Neural cell (in vitro differentiated cells): ENCODE measurements at regions not wholly inside any gene's neighbourhood (a gene's known extent, or its start where the extent isn't known, plus 50 kb on each side); places are given as distances from the start of the nearest gene placed in this dataset.

Experiments used
- H2AFZ ChIP-seq: fragments of 200-600, 300-800 bp; sonication (generic), shearing (Covaris generic); 2 replicates; pipeline ENCODE4 v1.6.0; 2014; ENCODE audit warnings: low read depth, mild to moderate bottlenecking, antibody characterized with exemption, low read length, moderate library complexity
- H3F3A ChIP-seq: fragments of 200-600 bp; shearing (Covaris generic); 2 replicates; pipeline ENCODE4 v1.6.1; 2016; ENCODE audit warnings: mild to moderate bottlenecking, moderate library complexity, mixed read lengths, antibody characterized with exemption, low read length; ENCODE audit not compliant: insufficient read depth, poor library complexity, severe bottlenecking
- H3K27ac ChIP-seq: fragments of 200-600, 300-800 bp; sonication (generic), shearing (Covaris generic); 2 replicates; pipeline ENCODE4 v1.5.1; 2014; ENCODE audit warnings: mild to moderate bottlenecking, low read length, moderate library complexity
- H3K27me3 ChIP-seq: fragments of 300-800, 200-600 bp; sonication (generic), shearing (Covaris generic); 2 replicates; pipeline ENCODE4 v1.6.0; 2014; ENCODE audit warnings: mild to moderate bottlenecking, low read depth, low read length, moderate library complexity; ENCODE audit not compliant: insufficient read depth
- H3K36me3 ChIP-seq: fragments of 300-800, 200-600 bp; sonication (generic), shearing (Covaris generic); 2 replicates; pipeline ENCODE4 v1.5.1; 2014; ENCODE audit warnings: mild to moderate bottlenecking, antibody characterized with exemption, low read length, moderate library complexity; ENCODE audit not compliant: insufficient read depth
- H3K4me2 ChIP-seq: fragments of 300-800, 200-600 bp; sonication (generic), shearing (Covaris generic); 2 replicates; pipeline ENCODE4 v1.6.0; 2014; ENCODE audit warnings: mild to moderate bottlenecking, low read length
- H3K4me3 ChIP-seq: fragments of 300-800, 200-600 bp; sonication (generic), shearing (Covaris generic); 2 replicates; pipeline ENCODE4 v1.5.1; 2014; ENCODE audit warnings: mild to moderate bottlenecking, low read length, moderate library complexity
- H3K79me2 ChIP-seq: fragments of 200-600 bp; shearing (Covaris generic); replicated peaks from 2 replicates; pipeline ENCODE4 v1.6.0; 2014; ENCODE audit warnings: mild to moderate bottlenecking, low read length, moderate library complexity; ENCODE audit not compliant: insufficient read depth
- H3K9ac ChIP-seq: fragments of 300-800, 200-600 bp; sonication (generic), shearing (Covaris generic); 2 replicates; pipeline ENCODE4 v1.6.1; 2016; ENCODE audit warnings: mild to moderate bottlenecking, low read length, mixed read lengths
- H3K9me2 ChIP-seq: fragments of 200-600 bp; shearing (Covaris generic); 2 replicates; pipeline ENCODE4 v1.6.1; 2016; ENCODE audit warnings: mild to moderate bottlenecking, low read length, mixed read lengths; ENCODE audit not compliant: insufficient read depth
- H3K9me3 ChIP-seq: fragments of 200-600, 300-800 bp; sonication (generic), shearing (Covaris generic); 2 replicates; pipeline ENCODE4 v1.6.1; 2016; ENCODE audit warnings: mild to moderate bottlenecking, mixed run types, low read length, moderate library complexity, mixed read lengths
- H4K20me1 ChIP-seq: fragments of 200-600 bp; shearing (Covaris generic); 2 replicates; pipeline ENCODE4 v1.6.1; 2016; ENCODE audit warnings: mild to moderate bottlenecking, mixed run types; ENCODE audit not compliant: insufficient read depth
- EP300 ChIP-seq: fragments of 450-650 bp; conservative IDR thresholded peaks from 2 replicates; pipeline ENCODE4 v1.6.1; 2014; ENCODE audit warnings: antibody characterized with exemption, mild to moderate bottlenecking, moderate library complexity; ENCODE audit not compliant: poor library complexity, severe bottlenecking
- EZH2 ChIP-seq: fragments of 200-600, 300-800 bp; shearing (Covaris generic), sonication (generic); IDR thresholded peaks from 2 replicates; pipeline ENCODE4 v1.6.1; 2014; ENCODE audit warnings: antibody characterized with exemption, low read length, borderline replicate concordance, mild to moderate bottlenecking; ENCODE audit not compliant: insufficient read depth, poor library complexity, severe bottlenecking
- MXI1 ChIP-seq: fragments of 450-650 bp; conservative IDR thresholded peaks from 2 replicates; pipeline ENCODE4 v1.6.1; 2014; ENCODE audit warnings: antibody characterized with exemption, mild to moderate bottlenecking; ENCODE audit not compliant: poor library complexity, severe bottlenecking
- POLR2AphosphoS5 ChIP-seq: IDR thresholded peaks from 2 replicates; pipeline ENCODE4 v1.6.1; 2012
- RAD21 ChIP-seq: fragments of 450-650 bp; conservative IDR thresholded peaks from 2 replicates; pipeline ENCODE4 v1.6.1; 2014; ENCODE audit warnings: antibody characterized with exemption, mild to moderate bottlenecking, moderate library complexity
- SMC3 ChIP-seq: fragments of 450-650 bp; conservative IDR thresholded peaks from 2 replicates; pipeline ENCODE4 v1.6.1; 2014; ENCODE audit warnings: antibody characterized with exemption, mild to moderate bottlenecking, moderate library complexity; ENCODE audit not compliant: poor library complexity
- TAF1 ChIP-seq: IDR thresholded peaks from 2 replicates; pipeline ENCODE4 v1.6.1; 2012; ENCODE audit warnings: low read depth
- TF ChIP-seq, protein P1 (sequence below): fragments of 450-650 bp; IDR thresholded peaks from 2 replicates; pipeline ENCODE4 v1.5.1; 2014; ENCODE audit warnings: antibody characterized with exemption, mild to moderate bottlenecking, moderate library complexity; ENCODE audit not compliant: poor library complexity, severe bottlenecking
- TF ChIP-seq, protein P2 (sequence below): IDR thresholded peaks from 2 replicates; pipeline ENCODE4 v1.6.1; 2012; ENCODE audit warnings: borderline replicate concordance

DNA sequence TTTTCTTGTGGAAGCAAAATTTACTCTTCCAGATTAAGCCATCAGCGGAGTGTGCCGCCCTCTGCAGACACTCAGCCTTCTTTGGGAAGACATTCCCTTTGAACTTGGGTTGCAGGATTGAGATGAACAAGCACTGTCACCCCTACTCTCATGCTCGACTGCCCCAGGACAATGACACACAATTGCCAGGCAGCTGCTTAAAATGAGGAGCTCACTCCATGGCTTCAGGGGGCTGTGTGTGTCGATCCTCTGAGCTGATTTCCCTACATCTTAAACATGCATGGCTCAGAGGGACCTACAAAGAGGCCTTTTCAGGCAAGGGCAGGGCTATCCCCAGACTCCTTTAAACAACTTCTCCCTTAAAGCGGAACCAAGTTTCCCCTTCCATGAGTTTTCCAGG lies 107.5 kb upstream of the MBNL2 start:
- no peaks in the 10 kb centered on the region for H3K9me3 ChIP-seq
- no peak overlapping the region for H3K27ac ChIP-seq
- H3K9me2 ChIP-seq, result no peaks in the 10 kb centered on the region
- no peaks in the 10 kb centered on the region for H3K79me2 ChIP-seq
- TF ChIP-seq EP300, result no peak
- no peak for TF ChIP-seq MXI1
- TF ChIP-seq TAF1, result no peak
- no peak for TF ChIP-seq EZH2
- TF ChIP-seq SMC3, result no peak
- TF ChIP-seq, protein P1, sequence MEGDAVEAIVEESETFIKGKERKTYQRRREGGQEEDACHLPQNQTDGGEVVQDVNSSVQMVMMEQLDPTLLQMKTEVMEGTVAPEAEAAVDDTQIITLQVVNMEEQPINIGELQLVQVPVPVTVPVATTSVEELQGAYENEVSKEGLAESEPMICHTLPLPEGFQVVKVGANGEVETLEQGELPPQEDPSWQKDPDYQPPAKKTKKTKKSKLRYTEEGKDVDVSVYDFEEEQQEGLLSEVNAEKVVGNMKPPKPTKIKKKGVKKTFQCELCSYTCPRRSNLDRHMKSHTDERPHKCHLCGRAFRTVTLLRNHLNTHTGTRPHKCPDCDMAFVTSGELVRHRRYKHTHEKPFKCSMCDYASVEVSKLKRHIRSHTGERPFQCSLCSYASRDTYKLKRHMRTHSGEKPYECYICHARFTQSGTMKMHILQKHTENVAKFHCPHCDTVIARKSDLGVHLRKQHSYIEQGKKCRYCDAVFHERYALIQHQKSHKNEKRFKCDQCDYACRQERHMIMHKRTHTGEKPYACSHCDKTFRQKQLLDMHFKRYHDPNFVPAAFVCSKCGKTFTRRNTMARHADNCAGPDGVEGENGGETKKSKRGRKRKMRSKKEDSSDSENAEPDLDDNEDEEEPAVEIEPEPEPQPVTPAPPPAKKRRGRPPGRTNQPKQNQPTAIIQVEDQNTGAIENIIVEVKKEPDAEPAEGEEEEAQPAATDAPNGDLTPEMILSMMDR, result no peak
- TF ChIP-seq, protein P2, sequence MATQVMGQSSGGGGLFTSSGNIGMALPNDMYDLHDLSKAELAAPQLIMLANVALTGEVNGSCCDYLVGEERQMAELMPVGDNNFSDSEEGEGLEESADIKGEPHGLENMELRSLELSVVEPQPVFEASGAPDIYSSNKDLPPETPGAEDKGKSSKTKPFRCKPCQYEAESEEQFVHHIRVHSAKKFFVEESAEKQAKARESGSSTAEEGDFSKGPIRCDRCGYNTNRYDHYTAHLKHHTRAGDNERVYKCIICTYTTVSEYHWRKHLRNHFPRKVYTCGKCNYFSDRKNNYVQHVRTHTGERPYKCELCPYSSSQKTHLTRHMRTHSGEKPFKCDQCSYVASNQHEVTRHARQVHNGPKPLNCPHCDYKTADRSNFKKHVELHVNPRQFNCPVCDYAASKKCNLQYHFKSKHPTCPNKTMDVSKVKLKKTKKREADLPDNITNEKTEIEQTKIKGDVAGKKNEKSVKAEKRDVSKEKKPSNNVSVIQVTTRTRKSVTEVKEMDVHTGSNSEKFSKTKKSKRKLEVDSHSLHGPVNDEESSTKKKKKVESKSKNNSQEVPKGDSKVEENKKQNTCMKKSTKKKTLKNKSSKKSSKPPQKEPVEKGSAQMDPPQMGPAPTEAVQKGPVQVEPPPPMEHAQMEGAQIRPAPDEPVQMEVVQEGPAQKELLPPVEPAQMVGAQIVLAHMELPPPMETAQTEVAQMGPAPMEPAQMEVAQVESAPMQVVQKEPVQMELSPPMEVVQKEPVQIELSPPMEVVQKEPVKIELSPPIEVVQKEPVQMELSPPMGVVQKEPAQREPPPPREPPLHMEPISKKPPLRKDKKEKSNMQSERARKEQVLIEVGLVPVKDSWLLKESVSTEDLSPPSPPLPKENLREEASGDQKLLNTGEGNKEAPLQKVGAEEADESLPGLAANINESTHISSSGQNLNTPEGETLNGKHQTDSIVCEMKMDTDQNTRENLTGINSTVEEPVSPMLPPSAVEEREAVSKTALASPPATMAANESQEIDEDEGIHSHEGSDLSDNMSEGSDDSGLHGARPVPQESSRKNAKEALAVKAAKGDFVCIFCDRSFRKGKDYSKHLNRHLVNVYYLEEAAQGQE, result no peak
- no peak for TF ChIP-seq POLR2AphosphoS5
- TF ChIP-seq RAD21, result no peak
- H3K4me3 ChIP-seq, result no peak overlapping the region
- no peak overlapping the region for H3K4me2 ChIP-seq
- no peak overlapping the region for H3K9ac ChIP-seq
- no peaks in the 10 kb centered on the region for H3K36me3 ChIP-seq
- no peaks in the 10 kb centered on the region for H3F3A ChIP-seq
- H4K20me1 ChIP-seq, result no peaks in the 10 kb centered on the region
- no peak overlapping the region for H2AFZ ChIP-seq
- H3K27me3 ChIP-seq, result no peaks in the 10 kb centered on the region

DNA sequence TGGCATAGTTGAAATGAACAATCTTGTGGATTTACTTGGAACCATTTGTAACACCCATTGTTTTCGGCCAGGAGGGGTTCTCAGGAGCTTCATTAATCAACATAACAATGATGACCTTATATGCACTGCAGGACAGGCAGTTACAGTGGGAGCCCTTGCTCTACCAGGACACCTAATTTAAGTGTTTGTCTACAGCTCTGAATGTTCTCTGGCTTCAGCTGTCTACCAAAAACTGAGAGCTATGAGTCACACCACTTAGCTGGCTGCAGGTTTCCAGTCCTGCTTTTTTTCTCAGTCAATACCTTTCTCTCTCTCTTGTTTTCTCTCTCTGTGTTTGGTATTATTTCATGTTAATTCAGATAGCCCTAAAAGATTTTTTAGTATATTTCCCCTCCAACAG lies 105.4 kb upstream of the MBNL2 start:
- H3K79me2 ChIP-seq, result no peaks in the 10 kb centered on the region
- H3K27ac ChIP-seq, result no peak overlapping the region
- H3K36me3 ChIP-seq, result no peaks in the 10 kb centered on the region
- no peaks in the 10 kb centered on the region for H3F3A ChIP-seq
- H3K27me3 ChIP-seq, result no peaks in the 10 kb centered on the region
- no peaks in the 10 kb centered on the region for H3K9me3 ChIP-seq
- H3K4me2 ChIP-seq, result no peak overlapping the region
- H2AFZ ChIP-seq, result no peak overlapping the region
- TF ChIP-seq RAD21 (no peak), MXI1 (no peak), SMC3 (no peak), POLR2AphosphoS5 (no peak), TAF1 (no peak), EP300 (no peak), EZH2 (no peak)
- TF ChIP-seq, protein P1, result no peak
- TF ChIP-seq, protein P2, result no peak
- no peak overlapping the region for H3K9ac ChIP-seq
- no peak overlapping the region for H3K4me3 ChIP-seq
- H4K20me1 ChIP-seq, result no peaks in the 10 kb centered on the region
- no peaks in the 10 kb centered on the region for H3K9me2 ChIP-seq
